ENCODE measurements at regions not wholly inside any gene's neighbourhood (a gene's known extent, or its start where the extent isn't known, plus 50 kb on each side); places are given as distances from the start of the nearest gene placed in this dataset.
A peak's percentile ranks its signal among the peaks of the same experiment; 100 is the strongest.

DNA sequence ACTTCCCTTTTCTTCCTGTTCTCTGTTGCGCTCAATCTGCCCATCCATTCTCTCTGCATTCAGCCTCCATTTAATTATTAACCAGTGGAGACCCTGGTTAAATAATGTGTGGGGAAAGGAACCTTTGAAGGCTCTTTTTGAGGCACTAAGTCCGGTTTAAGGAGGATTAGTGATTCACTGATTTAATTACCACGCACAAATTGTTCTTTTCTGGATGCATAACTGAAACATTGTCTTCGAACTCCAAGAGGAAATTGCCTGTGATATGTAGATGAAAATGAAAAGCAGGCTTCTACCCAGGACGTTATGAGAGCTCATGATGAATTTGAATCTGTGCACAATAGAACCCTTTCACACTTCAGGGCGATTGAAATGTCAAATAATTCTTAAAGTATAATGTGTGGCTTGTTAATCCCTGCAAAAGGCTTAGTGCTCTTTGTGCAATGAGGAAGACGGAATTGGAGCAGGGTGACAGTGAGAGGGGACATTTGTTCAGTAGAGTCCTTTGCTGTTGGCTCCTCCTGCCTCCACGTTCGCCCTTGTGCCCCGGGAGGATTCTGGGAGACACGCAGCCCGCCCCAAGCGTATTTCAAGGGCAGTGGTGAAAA lies 51.1 kb upstream of the ZNF236 start:
- no peak for DNase-seq

- no peak for DNase-seq
These were observed 54.4 kb upstream of the ZNF236 start for GRCh38 chr18:76767954-76768353.

- no peak for DNase-seq
These were observed 55.9 kb upstream of the ZNF236 start for GRCh38 chr18:76766429-76766828.

- no peak for DNase-seq
These were observed 56.7 kb upstream of the ZNF236 start for GRCh38 chr18:76765649-76766048.

GRCh38 chr18:76764291-76764901 lies 58.0 kb upstream of the ZNF236 start:
- DNase-seq = no peak

- DNase-seq = no peak
These were observed 63.3 kb upstream of the ZNF236 start for GRCh38 chr18:76759056-76759455.

DNA sequence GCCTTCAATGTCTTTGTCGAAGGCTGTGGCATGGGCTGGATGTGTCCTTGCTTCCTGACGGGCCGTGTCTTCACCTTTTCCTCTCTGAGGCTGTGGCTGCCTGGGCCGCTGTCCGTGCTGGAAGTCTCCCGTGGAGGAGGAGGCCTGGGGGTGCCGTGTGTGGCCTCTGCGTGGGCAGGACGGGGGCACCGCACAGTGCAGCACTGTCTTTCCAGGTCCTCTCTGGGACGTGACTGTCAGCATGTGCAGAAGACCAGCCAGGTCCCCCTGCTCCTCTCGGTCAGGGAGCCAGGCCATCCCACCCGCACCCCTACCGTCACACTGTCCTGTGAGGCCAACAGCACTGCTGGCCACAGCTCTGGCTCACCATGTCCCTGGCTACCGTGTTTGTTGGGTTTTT lies 64.4 kb upstream of the ZNF236 start:
- DNase-seq = no peak

DNA sequence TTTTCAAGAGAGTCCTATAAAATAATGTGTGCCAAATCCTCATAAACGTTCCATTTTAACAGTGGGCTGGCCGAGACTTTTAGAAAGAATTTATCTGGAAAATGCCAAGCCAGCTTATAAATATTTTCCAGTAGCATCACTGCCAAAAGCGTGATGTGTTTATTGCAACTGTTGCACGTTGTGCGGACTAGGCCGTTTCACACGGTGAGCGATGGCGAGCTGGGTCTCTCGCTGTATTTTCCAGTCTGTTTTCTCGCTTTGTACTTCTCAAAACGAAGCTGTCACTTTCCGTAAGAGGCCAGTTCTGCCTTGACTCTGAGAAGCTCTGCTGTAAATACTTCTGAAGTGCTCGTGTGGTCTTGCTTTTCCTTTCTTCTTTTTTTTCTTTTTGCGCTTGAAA lies 65.0 kb upstream of the ZNF236 start:
- DNase-seq = no peak

- DNase-seq = no peak
These were observed 65.7 kb upstream of the ZNF236 start for GRCh38 chr18:76756531-76757253.

GRCh38 chr18:76754351-76754750 lies 68.0 kb upstream of the ZNF236 start:
- DNase-seq = peak; percentile 3

DNA sequence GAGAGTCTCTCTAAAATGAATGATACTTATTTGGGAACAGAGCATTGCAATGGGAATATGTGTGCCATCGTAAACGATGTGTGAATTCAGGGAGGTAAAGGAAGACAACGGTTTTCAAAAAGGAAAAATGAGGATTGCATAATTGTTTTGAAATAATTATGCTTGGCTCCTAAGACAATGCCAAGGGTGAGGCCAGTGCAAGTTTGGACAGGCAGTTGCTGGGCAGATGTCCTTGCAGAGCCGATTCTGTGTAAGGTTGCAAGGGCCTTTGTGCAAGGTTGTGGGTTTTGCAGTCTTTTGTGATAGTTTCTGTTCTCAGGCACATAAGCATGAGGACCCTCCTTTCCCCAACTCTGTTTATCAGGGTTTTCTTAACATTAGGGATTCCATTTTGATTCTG lies 70.0 kb upstream of the ZNF236 start:
- DNase-seq = no peak

DNA sequence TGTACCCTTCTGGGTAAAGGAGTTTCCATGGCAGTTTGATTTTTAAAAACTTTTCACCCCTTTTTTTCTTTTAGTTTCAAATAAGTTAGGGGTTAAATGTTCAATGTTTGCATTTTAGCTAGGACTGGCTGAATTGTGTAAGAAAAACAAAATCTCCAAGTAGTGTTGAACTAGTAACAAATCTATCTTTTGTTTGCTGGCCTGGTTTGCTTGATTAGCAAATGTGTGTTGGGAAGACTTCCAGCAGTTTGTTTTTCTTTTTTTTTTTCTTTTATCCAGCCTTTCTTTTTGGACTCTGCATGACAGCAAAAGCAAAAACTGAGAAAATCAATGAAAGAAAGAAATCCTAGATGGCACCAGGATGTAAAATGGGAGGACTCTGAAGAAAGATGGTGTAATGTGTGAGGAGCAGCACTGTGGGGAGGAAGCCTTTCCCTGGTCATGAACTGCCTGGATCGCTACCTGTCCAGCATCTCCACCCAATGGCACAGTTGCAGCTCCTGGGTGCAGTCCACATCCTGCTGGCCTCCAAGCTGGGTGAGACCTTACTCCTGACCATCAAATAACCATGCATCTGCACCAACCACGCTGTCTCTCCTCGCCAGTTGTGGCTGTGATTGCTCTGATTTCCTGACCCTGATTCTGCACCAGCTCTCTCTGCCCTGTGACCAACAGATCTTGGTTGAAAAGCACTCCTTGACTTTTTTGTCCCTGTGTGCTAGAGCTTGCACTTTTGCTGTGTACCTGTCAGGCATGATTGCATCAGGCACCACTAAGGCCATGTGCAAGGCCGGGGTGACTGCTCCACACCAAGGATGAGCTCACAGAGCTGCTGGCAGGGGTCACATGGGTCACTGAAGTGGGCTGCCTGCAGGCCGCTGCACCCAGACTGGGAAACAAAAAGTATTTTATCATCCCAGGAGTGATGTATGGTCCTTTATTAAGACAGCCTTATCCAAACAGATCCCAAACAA lies 71.2 kb upstream of the ZNF236 start:
- no peak for DNase-seq

GRCh38 chr18:76750269-76750668 lies 72.1 kb upstream of the ZNF236 start:
- DNase-seq = no peak

- no peak for DNase-seq
These were observed 74.7 kb upstream of the ZNF236 start for GRCh38 chr18:76747676-76748075.

- no peak for DNase-seq
These were observed 81.0 kb upstream of the ZNF236 start for GRCh38 chr18:76741346-76741745.

- no peak for DNase-seq
These were observed 86.0 kb upstream of the ZNF236 start for GRCh38 chr18:76736309-76736708.

DNA sequence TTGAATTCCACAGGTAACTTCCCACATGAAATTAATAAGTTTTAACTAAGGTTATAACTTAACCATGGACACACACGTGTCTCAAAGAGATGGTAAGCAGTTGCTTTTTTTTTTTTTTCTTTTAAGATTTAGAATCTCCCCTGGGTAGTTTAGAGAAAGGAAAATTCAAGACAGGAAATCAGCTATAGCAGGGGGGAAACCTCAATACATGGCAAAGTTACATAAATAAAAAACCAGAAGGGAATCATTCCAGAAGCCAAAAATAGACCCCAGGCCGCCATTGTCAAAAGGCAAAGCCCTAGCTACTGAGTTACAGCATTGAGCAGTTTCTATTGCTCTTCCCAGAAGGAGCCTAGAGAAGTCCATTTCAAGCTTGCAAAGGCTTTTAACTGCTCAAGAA lies 91.5 kb upstream of the ZNF236 start:
- DNase-seq = no peak

- no peak for DNase-seq
These were observed 94.8 kb upstream of the ZNF236 start for GRCh38 chr18:76727589-76727988.

GRCh38 chr18:76725445-76725844 lies 96.9 kb upstream of the ZNF236 start:
- no peak for DNase-seq

- DNase-seq = no peak
These were observed 99.9 kb upstream of the ZNF236 start for GRCh38 chr18:76722224-76723061.

DNA sequence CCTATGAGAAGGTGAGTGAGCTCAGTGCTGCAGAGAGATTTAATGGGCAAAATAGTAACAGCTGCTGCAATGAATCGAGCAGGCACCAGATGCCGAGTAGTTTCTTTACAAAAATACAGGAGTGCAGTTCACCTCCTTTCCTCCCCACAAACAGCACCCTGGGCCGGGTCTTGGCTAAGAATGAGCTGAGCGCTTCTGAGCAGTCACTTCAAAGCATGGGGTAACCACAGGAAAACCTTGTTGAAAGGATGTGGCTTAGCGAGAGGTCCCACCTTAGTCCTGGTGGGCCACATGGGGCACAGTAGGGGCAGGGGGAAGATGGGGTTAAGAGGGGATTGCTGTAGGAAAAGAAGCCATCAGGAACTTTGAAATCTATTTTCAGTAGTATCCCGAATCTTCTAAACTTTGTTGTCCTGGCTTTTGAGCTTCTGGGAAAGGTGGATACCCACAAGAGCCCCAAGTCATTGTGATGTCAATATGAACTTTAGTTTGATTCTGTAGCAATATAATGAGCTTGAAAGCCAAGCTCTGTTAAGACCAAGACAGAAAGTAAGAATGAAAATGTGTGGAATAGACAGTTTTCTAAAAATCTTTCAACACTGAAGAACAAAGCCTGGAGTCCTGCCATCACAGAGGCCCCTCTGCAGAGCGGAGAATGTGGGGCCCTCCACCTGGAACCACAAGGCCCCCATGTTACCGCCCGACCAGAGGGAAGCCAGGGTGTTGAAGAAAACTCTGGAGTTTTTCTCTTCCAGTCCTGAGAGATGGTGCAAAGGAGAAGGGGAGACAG lies 101.0 kb upstream of the ZNF236 start:
- DNase-seq = no peak
